ENCODE measurements at regions not wholly inside any gene's neighbourhood (a gene's known extent, or its start where the extent isn't known, plus 50 kb on each side); places are given as distances from the start of the nearest gene placed in this dataset.

DNA sequence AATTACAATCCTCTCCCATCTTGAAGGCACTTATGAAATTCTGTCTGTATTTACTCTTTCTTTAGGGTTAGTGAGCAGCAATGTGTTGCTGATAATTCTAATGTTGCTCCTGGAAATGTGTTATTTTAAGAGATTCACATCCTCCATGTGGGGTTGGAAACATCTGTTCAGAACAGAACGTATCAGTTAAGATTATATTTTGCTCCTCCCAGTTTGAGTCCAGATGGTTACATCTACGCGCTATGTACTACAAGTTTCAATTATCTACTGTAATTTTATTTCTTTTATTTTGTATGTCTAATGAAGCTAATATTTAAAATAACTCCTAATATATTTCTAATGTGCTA lies 250.6 kb upstream of the KLF6 start:
- ATAC-seq (no peak), DNase-seq (no peak)
- intact Hi-C loops (cut with DNase I): no loop called here
- Histone ChIP-seq H3K9me3 (no peaks in the 10 kb centered on the region), H3K27me3 (ENCODE audit: low read depth) (no peaks in the 10 kb centered on the region), H3K4me3 (peak overlapping the region; percentile 20), H3K27ac (peak overlapping the region; percentile 68), H3K36me3 (no peaks in the 10 kb centered on the region), H3K4me1 (peaks cover 14% of the 10 kb centered on the region)
- TF ChIP-seq, protein P1, sequence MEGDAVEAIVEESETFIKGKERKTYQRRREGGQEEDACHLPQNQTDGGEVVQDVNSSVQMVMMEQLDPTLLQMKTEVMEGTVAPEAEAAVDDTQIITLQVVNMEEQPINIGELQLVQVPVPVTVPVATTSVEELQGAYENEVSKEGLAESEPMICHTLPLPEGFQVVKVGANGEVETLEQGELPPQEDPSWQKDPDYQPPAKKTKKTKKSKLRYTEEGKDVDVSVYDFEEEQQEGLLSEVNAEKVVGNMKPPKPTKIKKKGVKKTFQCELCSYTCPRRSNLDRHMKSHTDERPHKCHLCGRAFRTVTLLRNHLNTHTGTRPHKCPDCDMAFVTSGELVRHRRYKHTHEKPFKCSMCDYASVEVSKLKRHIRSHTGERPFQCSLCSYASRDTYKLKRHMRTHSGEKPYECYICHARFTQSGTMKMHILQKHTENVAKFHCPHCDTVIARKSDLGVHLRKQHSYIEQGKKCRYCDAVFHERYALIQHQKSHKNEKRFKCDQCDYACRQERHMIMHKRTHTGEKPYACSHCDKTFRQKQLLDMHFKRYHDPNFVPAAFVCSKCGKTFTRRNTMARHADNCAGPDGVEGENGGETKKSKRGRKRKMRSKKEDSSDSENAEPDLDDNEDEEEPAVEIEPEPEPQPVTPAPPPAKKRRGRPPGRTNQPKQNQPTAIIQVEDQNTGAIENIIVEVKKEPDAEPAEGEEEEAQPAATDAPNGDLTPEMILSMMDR (IDR thresholded peaks at IDR 0.05): no peak

DNA sequence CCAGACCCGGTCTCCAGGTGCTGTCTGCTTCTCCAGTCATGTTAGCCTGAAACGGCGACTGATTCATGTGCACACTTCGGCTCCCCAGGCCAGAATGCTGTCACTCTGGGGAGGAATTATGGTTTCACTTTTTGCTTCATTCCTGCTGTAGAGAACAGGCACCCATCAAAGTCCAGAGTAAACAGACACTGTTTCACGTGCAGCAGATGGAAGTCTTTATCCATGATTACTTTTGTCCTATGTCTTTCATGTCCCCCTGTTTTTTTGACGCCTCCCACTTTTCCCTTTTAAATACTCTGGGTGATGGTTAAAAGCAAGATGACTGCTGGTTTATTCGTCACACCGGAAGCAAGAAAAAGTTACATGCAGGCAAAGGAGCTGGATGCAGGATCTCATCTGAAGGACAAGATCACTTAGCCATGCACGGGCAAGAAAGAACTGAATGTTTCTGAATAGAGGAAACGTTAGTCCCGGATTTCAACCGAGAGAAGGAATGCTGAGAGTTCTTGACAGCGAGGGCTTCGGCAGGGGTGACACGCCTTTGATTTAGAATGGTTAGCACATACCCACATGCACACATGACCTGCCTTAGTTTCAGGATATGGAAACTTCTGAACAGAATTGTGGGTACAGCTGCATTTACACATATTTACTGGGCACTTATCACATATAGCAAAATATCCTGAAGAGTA lies 250.0 kb upstream of the KLF6 start:
- H3K4me3 ChIP-seq: peak overlapping the region; percentile 20
- peak; percentile 90 to 93 for ATAC-seq

DNA sequence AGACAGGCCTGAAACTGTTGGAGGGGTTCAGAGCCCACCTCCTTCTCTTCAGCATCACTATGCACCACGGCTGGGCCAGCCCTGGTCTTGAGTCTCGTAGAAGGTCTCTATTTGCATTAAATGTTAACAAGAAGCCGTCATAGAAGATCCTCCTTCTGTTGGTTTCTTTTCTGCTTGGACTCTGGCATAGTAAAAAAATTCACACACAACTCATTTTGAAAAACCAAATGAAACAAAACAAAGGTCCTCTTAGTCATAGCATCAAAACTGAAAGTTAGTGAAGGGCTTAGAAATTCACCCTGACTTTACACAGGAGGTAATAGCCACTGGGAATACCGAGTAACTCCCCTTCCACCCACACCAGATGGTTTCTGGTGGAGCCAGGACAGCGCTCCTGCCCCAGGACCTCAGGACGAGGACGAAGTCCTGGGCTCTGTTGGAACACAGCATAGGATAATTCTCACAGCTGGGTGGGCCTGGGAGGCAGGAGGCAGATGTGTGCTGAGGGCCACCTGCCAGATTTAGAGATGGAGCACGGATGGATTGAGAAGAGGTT lies 248.4 kb upstream of the KLF6 start:
- intact Hi-C loops (cut with DNase I): no loop called here
- H3K4me1 ChIP-seq: peaks cover 14% of the 10 kb centered on the region
- ATAC-seq: no peak
- no peak overlapping the region for H3K4me3 ChIP-seq
- no peaks in the 10 kb centered on the region for H3K36me3 ChIP-seq
- TF ChIP-seq, protein P1 (IDR thresholded peaks at IDR 0.05): no peak
- no peaks in the 10 kb centered on the region for H3K27me3 ChIP-seq (ENCODE audit: low read depth)
- no peak overlapping the region for H3K27ac ChIP-seq
- DNase-seq: no peak
- no peaks in the 10 kb centered on the region for H3K9me3 ChIP-seq

More for the DNA sequence above, 250.0 kb upstream of the KLF6 start:
- Histone ChIP-seq H3K27ac (peak overlapping the region; percentile 68), H3K4me1 (peaks cover 14% of the 10 kb centered on the region), H3K36me3 (no peaks in the 10 kb centered on the region), H3K9me3 (no peaks in the 10 kb centered on the region), H3K27me3 (ENCODE audit: low read depth) (no peaks in the 10 kb centered on the region)
- TF ChIP-seq, protein P1 (IDR thresholded peaks at IDR 0.05): no peak
- DNase-seq: no peak
- intact Hi-C loops (cut with DNase I): no loop called here

DNA sequence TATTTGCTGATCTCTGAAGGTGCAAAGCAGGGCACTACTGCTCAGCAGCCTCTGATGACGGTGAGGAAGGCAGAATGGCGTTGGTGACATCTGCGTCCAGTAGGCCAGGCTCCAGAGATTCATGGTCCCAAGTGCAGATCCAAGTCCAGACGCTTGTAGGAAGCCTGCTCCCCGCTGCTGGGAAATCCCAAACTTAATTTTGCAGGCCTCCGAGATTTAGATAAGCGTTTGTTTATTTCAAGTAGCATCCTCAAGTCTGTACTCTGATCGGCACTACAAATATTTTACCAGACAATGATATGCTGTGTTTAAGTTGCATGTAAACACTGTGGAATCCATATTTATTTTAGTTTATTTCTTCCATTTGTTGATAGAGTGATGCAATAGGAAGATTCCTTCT lies 244.9 kb upstream of the KLF6 start:
- H3K27ac ChIP-seq: no peak overlapping the region
- peaks cover 8% of the 10 kb centered on the region for H3K4me1 ChIP-seq
- intact Hi-C loops (cut with DNase I): no loop called here
- ATAC-seq (no peak), DNase-seq (no peak)
- no peaks in the 10 kb centered on the region for H3K9me3 ChIP-seq
- TF ChIP-seq, protein P1 (IDR thresholded peaks at IDR 0.05): no peak
- no peak overlapping the region for H3K4me3 ChIP-seq
- no peaks in the 10 kb centered on the region for H3K36me3 ChIP-seq
- no peaks in the 10 kb centered on the region for H3K27me3 ChIP-seq (ENCODE audit: low read depth)

DNA sequence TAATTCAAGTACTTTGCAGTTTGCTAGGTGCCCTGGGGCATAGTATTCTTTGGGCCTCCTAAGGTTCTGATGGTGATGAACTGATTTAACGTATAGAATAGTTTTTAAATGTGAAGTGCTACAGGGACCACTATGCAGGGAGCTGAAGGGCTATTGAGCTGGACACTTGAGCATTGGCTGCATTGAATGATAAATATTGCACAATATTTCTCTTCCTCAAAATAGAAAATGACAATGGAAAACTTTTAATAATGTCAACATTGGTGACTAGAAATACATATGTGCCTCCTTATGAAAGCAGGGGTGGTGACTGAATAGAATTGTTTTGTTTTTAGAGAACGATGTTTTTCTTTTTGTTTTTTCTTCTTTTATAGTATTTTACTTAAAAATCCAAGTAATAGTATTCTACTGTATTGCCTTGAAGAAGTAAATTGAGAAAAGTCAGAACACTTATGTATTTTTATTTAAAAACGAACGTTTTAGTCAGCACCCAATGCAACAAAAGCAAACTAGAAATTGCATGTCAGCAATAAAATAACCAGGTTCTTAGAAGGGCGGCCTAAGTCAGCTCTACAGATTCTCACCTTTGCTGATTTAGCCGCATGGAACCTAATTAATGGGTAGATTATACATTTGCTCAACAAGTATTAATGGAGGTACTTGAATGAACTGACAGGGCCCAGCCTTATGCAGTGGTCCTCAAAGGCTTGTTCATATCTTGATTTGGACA lies 244.0 kb upstream of the KLF6 start:
- H3K9me3 ChIP-seq: no peaks in the 10 kb centered on the region
- H3K4me1 ChIP-seq: no peaks in the 10 kb centered on the region
- intact Hi-C loops (cut with DNase I): no loop called here
- H3K27ac ChIP-seq: no peak overlapping the region
- H3K27me3 ChIP-seq (ENCODE audit: low read depth): no peaks in the 10 kb centered on the region
- ATAC-seq (no peak), DNase-seq (no peak)
- no peak overlapping the region for H3K4me3 ChIP-seq
- no peaks in the 10 kb centered on the region for H3K36me3 ChIP-seq
- TF ChIP-seq, protein P1 (IDR thresholded peaks at IDR 0.05): no peak

Data from lower lobe of right lung (tissue), 2 donors.